KOPT-K1 (cell line): ENCODE measurements at regions not wholly inside any gene's neighbourhood (a gene's known extent, or its start where the extent isn't known, plus 50 kb on each side); places are given as distances from the start of the nearest gene placed in this dataset.

Experiments
- H3K27ac ChIP-seq: fragments of 200-600 bp; sonication (generic); 2 replicates; pipeline ENCODE4 v1.5.1; 2016; ENCODE audit warnings: antibody characterized with exemption, mild to moderate bottlenecking, low read depth, low read length; ENCODE audit not compliant: poor library complexity, severe bottlenecking
- H3K36me3 ChIP-seq: fragments of 200-600 bp; sonication (generic); 2 replicates; pipeline ENCODE4 v1.5.1; 2017; ENCODE audit warnings: antibody characterized with exemption, mild to moderate bottlenecking, low read length, moderate library complexity; ENCODE audit not compliant: insufficient read depth
- H3K9me3 ChIP-seq: fragments of 200-600 bp; sonication (generic); 2 replicates; pipeline ENCODE4 v1.5.1; 2017; ENCODE audit warnings: antibody characterized with exemption, low read length, mild to moderate bottlenecking; ENCODE audit not compliant: insufficient read depth, poor library complexity, severe bottlenecking

DNA sequence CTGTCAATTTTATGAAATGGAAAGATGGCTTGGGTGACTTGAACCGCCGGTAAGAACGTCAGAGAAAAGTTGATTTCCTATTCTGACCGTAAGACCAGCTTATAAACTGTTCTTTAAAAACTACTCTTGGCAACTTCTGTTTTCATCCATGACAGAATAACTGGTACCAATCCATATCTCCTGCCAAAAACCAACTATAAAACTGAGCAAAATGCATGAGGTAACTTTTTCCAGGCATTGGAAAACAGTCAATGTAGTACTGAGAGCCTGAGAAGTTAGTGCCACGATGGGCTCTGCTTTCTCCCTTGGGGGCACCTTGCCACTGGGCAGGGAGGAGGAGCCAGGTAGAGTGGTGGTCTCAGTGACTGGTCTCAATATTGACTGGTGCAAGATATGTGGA is 615.2 kb upstream of the TBL1XR1 start:
- Histone ChIP-seq H3K36me3 (no peaks in the 10 kb centered on the region), H3K27ac (no peak overlapping the region), H3K9me3 (no peaks in the 10 kb centered on the region)

DNA sequence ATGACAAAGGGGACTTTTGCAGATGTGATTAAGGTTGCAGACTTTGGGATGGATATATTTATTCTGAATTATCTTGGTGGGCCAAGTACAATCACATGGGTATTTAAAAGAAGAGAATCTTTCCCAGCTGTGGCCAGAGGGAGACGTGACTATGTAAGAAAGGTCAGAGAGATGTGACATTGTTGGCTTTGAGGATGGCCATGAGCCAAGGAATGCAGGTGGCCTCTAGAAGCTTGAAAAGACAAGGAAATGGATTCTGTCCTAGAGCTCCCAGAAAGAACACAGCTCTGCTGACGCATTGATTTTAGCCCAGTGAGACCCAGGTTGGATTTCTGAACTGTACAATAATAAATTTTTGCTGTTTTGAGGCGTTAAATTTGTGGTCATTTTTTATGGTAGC is 616.0 kb upstream of the TBL1XR1 start:
- Histone ChIP-seq H3K36me3 (no peaks in the 10 kb centered on the region), H3K9me3 (no peaks in the 10 kb centered on the region), H3K27ac (no peak overlapping the region)

DNA sequence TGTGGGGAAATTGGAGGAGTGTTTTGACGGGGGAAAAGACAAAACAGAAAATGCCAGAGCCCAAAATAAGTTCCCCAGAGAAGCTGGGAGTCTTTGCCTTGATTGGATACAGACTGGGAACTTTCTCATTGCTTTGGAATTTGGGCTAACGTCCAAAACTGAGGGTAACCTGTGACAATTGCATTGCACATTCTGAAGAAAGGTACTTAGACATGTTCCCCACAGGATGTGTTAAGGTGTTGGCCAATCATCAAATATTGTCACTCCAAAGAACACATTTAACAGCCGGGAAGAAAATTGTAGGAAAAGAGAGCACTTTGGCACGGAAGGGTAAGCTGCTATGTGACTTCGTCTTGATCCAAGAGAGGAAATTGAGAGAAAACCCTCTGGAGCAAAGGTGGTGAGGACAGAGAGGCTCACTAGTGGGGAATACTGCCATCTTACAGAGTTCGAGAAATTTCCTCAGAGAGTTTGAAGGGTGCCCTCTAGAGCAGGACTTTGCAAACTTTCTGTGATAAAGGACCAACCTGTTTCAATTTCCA is 619.5 kb upstream of the TBL1XR1 start:
- no peaks in the 10 kb centered on the region for H3K9me3 ChIP-seq
- H3K27ac ChIP-seq: no peak overlapping the region
- no peaks in the 10 kb centered on the region for H3K36me3 ChIP-seq

DNA sequence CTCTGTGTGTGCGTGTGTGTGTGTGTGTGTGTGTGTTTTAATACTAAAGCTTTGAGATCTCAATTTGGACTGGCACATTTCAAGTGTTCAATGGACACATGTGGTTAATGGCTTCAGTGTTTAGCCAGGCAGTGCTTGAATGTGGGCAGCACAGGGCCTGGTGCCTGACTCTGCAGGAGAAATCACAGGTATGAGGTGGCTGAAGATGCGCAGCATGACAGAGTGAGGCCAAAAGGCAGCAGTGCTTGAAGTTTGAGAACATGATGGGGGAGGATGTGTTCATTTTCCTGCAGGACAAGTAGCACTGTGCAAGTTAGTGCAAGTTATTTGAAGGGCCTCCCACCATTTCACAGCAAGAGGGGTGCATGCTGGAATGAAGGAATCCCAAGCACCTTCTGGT is 620.5 kb upstream of the TBL1XR1 start:
- Histone ChIP-seq H3K36me3 (no peaks in the 10 kb centered on the region), H3K9me3 (no peaks in the 10 kb centered on the region), H3K27ac (no peak overlapping the region)

DNA sequence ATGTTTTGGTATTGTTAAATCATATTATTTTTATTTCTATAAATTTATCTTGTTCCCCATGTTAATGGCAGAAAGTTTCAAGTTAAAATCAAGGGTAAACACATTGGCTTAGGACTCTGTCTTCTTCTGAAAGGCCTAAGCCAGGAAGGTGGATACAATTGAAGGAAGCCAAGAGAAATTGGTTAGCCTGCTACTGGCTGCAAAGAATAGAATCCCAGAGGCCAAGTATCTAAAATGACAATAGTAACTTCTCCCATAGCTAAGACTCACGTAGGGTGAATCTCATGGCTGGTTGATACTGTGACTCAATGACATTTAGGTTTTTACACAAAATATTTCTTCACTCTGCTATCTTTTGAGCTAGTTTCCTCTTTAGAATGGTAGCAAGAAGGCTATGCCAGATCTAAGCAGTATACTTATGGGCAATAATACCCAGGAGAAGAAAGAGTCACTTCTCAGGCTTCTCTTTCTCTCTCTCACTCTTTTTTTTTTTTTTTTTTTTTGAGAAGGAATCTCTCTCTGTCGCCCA is 621.5 kb upstream of the TBL1XR1 start:
- Histone ChIP-seq H3K36me3 (no peaks in the 10 kb centered on the region), H3K9me3 (no peaks in the 10 kb centered on the region), H3K27ac (no peak overlapping the region)

DNA sequence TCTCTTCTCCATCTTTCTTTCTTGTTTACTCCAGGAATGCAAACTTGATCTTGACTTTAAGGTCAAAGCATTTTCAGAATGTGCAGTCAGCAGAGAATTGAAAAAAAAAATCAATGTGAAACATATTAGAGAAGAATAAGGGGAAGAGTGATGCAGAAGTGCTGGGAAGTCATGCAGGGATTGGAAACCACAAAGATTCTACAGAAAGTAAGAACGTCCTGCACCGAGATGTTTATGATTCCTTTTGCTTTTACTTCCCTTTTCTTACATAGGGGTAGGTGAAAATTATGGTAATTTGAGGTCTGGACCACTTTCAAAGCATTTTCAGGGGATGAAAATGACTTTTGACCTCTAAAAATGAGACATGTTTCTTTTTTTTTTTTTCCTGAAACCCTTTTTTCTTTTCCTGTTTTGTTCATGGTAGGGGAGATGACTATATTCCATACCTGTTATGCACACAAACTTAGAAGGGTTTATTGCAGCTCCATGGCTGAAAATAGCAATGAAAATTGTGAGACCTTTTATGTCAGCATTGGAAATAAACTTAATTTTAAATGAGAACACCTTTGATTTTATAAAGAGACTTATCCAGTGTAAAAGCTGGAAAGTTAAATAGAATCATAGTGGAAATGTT is 623.5 kb upstream of the TBL1XR1 start:
- no peak overlapping the region for H3K27ac ChIP-seq
- H3K9me3 ChIP-seq: no peaks in the 10 kb centered on the region
- no peaks in the 10 kb centered on the region for H3K36me3 ChIP-seq

DNA sequence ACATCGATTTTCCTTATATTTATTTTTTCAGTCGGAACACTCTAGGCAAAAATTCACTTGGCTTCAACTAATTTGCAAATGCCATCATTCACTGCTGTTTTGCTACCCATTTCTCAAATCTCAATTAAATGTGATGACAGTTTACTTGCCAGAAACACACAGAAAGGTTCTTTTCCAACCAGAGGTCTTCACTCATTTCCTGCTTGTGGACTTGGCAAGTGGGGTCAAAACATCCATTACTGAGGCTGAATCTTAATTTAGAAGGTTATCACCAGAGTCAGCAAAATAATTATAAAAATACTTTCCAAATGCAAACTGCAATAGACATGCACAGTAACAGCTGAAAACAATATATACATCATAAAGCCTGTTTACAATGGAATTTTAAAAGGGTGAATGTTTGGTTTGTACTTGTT is 625.4 kb upstream of the TBL1XR1 start:
- Histone ChIP-seq H3K27ac (no peak overlapping the region), H3K36me3 (no peaks in the 10 kb centered on the region)

DNA sequence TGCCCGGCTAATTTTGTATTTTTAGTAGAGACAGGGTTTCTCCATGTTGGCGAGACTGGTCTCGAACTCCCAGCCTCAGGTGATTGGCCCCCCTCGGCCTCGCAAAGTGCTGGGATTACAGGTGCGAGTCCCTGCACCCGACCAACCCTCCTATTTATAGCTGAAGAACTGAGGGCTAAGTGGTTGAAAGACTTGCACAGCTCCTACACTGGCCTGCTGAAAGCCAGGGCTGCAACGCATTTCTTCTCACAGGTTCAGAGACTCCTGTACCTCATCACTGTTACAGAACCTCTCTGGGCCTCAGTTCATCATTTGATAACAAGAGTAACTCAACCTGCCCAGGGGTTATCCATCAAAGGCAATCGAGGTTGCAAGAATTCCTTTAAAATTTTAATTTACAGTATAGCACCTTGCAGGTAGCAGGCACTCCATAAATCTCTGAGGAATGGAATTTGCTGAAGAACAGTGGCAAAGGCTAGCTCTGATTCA is 626.5 kb upstream of the TBL1XR1 start:
- no peaks in the 10 kb centered on the region for H3K36me3 ChIP-seq
- H3K9me3 ChIP-seq: no peaks in the 10 kb centered on the region
- no peak overlapping the region for H3K27ac ChIP-seq

More for the DNA sequence above, 625.4 kb upstream of the TBL1XR1 start:
- no peaks in the 10 kb centered on the region for H3K9me3 ChIP-seq

DNA sequence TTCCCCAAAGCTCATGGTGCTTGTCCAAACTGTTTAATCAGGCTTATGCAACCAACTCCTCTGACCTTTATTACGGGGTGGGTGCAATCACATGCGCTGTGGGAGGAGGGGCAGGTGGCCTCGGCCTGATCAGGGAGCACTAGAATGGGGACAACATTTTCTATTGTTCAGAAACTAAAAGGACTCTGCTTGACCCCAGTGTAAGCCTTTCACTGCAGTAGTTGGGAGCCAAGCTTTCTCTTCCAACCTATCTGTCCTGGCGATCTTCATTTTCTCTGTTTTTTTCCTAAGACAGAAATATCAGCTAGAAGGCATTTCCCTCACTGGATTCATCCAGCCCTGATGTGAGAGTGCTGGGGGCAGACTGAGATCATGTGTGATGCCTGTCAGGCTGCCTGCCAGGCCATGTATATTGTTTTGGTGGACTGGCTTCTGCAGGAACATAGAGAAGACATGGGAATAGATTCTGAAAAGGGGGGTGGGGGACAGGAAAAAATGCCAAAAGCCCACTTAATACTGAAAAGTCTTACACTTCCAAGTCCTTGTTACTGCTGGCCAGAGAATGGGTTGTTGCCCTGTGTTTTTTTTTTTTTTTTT is 627.0 kb upstream of the TBL1XR1 start:
- Histone ChIP-seq H3K36me3 (no peaks in the 10 kb centered on the region), H3K9me3 (no peaks in the 10 kb centered on the region), H3K27ac (no peak overlapping the region)

DNA sequence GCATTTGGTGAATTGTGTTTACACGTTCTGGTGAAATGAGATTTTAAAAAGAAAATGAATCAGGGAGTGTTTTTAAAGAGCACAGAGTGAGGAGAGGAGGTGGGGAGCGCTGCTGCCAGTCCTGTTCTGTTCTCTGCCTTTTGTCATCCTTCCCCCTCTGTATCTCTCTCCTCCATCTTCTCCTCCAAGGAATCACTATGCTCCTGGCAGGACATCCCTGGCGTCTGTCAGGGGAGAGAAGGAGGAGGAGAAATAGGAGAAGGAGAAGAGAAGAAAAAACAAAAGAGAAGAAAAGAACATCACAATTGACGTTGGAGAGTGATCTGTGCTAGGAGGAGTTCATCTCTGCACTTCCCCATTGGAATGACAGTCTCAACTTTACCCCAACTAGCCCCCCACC is 627.6 kb upstream of the TBL1XR1 start:
- Histone ChIP-seq H3K27ac (no peak overlapping the region), H3K9me3 (no peaks in the 10 kb centered on the region), H3K36me3 (no peaks in the 10 kb centered on the region)

DNA sequence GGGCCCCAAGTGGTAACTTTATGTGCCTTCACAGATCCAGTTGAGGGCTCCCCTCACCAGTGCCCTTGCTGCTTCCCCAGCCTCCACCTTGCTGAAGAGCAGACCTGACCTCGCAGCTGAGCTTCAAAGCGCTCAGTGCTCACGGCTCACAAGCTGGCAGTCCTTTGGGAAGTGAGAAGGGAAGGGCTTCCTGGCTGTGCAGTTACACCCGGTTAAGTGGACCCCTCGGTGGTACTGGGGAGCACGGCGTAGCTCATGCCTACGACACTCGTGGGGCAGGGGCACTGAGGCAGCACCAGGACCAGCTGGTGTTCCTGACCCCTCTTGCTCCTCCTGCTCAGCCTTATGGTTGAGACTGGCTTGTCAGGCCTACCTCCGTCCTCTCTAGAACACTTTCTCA is 629.0 kb upstream of the TBL1XR1 start:
- Histone ChIP-seq H3K27ac (no peak overlapping the region), H3K36me3 (no peaks in the 10 kb centered on the region), H3K9me3 (no peaks in the 10 kb centered on the region)

DNA sequence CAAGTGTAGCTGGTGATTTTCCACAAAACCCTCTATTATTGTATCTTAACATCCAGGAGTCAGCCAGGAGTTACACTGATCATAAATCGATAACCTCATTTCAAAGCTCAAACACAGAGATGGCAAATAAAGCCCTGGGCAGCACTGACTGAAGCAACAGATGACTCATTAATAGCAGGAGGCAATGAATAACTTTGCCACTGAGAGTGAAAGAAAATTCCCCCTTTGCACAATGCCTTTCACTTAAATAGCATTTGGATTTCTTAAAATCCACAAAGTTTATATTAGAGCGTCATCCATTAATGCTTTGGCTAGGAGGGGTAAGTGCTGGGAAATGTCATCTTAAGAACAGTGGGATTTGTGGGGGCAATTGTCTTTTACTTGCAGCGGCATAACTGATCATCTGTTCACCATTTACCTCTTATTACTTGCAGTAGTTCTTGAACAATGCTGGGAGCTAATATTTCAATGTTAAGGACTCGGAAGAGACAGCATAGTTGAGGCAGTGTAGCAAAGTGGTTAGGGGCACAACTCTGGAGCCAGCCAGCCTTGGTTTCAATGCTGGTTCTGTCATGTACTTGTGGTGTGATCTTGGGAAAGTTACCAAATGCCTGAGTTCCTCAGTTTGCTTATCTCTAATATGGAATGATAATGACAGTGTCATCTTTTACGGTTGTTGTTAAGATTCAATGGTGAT is 630.4 kb upstream of the TBL1XR1 start:
- Histone ChIP-seq H3K9me3 (no peaks in the 10 kb centered on the region), H3K27ac (no peak overlapping the region), H3K36me3 (no peaks in the 10 kb centered on the region)

DNA sequence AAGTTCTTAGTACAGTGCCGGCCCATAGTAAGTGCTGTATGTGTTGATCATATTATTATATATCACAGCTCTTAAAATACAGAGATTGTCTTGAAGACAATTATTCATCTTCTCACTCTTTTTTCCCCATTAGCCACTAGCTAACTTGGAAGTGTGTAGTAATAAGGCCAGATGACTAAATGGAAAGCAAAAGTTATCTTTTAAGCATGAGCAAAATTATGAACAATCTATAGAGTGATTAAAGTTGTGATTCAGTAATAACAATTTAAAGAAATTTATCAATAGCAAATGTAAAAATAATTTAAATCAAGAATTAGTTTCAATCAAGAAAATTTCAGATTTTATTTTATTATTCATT is 630.9 kb upstream of the TBL1XR1 start:
- no peaks in the 10 kb centered on the region for H3K36me3 ChIP-seq
- H3K27ac ChIP-seq: no peak overlapping the region

DNA sequence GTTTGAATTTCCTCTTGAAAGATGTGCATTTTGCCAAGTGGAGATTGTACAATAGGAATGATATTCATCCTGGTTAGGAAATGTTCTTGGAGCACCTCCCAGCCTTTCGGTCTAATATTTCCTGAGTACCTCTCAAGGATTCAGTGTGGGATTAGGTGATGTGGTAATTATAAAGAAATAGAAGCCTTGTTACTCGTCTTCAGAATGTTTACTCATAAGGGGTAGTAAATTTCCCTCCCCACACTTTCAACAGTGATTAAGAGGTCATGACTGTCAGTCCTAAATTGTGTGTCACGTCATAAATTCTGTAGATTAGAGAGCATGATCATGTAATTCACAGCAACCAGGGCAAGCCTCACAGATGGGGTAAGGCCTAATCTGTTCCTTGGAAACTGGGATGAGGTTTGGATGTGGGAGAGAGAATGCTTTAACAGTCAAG is 633.1 kb upstream of the TBL1XR1 start:
- no peaks in the 10 kb centered on the region for H3K36me3 ChIP-seq
- H3K9me3 ChIP-seq: no peaks in the 10 kb centered on the region
- H3K27ac ChIP-seq: no peak overlapping the region

More for the DNA sequence above, 630.9 kb upstream of the TBL1XR1 start:
- H3K9me3 ChIP-seq: no peaks in the 10 kb centered on the region

DNA sequence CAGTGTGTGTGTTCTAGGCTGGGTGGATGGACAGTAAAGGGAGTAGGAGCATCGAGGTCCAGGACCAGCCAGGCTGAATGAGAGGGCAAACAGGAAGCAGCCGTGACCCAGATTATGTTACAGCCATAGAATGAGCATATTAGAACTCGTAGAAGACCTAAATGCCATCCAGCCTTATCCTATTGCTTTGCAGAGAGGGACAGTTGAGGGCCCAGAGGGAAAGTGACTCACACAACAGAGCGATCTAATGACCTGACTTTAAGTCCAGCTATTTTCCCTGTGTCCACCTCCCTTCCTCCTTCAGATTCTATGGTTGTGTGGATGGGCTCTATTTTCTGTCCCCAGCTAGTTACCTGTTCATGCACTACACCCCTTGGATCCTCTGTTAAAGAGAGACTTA is 634.1 kb upstream of the TBL1XR1 start:
- Histone ChIP-seq H3K9me3 (no peaks in the 10 kb centered on the region), H3K36me3 (no peaks in the 10 kb centered on the region), H3K27ac (no peak overlapping the region)
